ENCODE measurements at regions not wholly inside any gene's neighbourhood (a gene's known extent, or its start where the extent isn't known, plus 50 kb on each side); places are given as distances from the start of the nearest gene placed in this dataset.
"Not testable (repeated sequence)": the region's sequence is repeated elsewhere in the genome, so short reads cannot be mapped to it uniquely, and the experiment has no call there.

DNA sequence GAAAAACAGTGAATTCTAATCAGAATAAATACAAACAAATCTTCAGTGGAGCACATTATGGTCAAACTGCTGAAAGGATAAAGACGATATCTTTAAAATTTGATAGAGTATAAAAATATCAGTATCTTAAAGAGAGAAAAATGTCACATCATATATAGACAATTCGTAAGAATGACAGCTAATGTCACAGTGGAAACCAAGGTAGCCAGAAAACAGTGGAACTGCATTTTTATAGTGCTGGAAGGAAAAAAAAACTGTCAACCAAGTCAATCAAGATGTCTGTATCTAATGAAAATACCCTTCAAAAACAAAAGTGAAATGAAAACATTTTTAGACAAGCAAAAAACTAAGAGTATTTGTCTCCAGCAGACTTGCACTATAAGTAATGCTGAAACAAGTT is 73.4 kb upstream of the HMGXB4 start:
- Histone ChIP-seq H3K4me3 (ENCODE audit: insufficient read depth, low read depth, low read length) (no peak overlapping the region), H3K27me3 (ENCODE audit: insufficient read depth, low read length) (no peaks in the 10 kb centered on the region), H3K79me2 (ENCODE audit: insufficient read depth, low read length) (no peaks in the 10 kb centered on the region), H3K9me3 (ENCODE audit: insufficient read depth, low read depth, low read length) (no peaks in the 10 kb centered on the region), H3K9ac (ENCODE audit: low read length) (no peak overlapping the region), H3K4me2 (ENCODE audit: low read length) (no peak overlapping the region), H3K27ac (ENCODE audit: low read depth, low read length) (no peak overlapping the region), H3K36me3 (ENCODE audit: insufficient read depth, low read length) (no peaks in the 10 kb centered on the region), H4K20me1 (ENCODE audit: insufficient read depth, low read length) (no peaks in the 10 kb centered on the region), H3K4me1 (ENCODE audit: insufficient read depth, low read length) (no peaks in the 10 kb centered on the region), H2AFZ (ENCODE audit: low read depth, low read length) (no peak overlapping the region)
- DNase-seq (ENCODE audit: low read depth), result no peak
- Mint-ChIP-seq H3K27ac (ENCODE audit: unreplicated experiment) (no peak overlapping the region), H3K27me3 (ENCODE audit: low read depth, unreplicated experiment) (no peaks in the 10 kb centered on the region), H3K36me3 (ENCODE audit: low read depth, unreplicated experiment) (no peaks in the 10 kb centered on the region), H3K4me3 (ENCODE audit: unreplicated experiment) (no peak overlapping the region), H3K4me1 (ENCODE audit: low read depth, unreplicated experiment) (no peaks in the 10 kb centered on the region), H3K9me3 (ENCODE audit: unreplicated experiment) (peaks cover 3% of the 10 kb centered on the region)
- no peak for FAIRE-seq
- TF ChIP-seq EZH2 (IDR thresholded peaks at IDR 0.05; ENCODE audit: insufficient read depth, low read length), result no peak
- TF ChIP-seq, protein P1, sequence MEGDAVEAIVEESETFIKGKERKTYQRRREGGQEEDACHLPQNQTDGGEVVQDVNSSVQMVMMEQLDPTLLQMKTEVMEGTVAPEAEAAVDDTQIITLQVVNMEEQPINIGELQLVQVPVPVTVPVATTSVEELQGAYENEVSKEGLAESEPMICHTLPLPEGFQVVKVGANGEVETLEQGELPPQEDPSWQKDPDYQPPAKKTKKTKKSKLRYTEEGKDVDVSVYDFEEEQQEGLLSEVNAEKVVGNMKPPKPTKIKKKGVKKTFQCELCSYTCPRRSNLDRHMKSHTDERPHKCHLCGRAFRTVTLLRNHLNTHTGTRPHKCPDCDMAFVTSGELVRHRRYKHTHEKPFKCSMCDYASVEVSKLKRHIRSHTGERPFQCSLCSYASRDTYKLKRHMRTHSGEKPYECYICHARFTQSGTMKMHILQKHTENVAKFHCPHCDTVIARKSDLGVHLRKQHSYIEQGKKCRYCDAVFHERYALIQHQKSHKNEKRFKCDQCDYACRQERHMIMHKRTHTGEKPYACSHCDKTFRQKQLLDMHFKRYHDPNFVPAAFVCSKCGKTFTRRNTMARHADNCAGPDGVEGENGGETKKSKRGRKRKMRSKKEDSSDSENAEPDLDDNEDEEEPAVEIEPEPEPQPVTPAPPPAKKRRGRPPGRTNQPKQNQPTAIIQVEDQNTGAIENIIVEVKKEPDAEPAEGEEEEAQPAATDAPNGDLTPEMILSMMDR (IDR thresholded peaks at IDR 0.05; ENCODE audit: insufficient read depth, low read depth, low read length), result no peak

GRCh38 chr22:35186492-35186891 is 70.8 kb upstream of the HMGXB4 start:
- no peaks in the 10 kb centered on the region for H3K36me3 Mint-ChIP-seq (ENCODE audit: low read depth, unreplicated experiment)
- Histone ChIP-seq H2AFZ (ENCODE audit: low read depth, low read length) (no peak overlapping the region), H3K4me3 (ENCODE audit: insufficient read depth, low read depth, low read length) (no peak overlapping the region), H3K4me2 (ENCODE audit: low read length) (no peak overlapping the region), H3K27me3 (ENCODE audit: insufficient read depth, low read length) (no peaks in the 10 kb centered on the region), H4K20me1 (ENCODE audit: insufficient read depth, low read length) (no peaks in the 10 kb centered on the region), H3K4me1 (ENCODE audit: insufficient read depth, low read length) (no peaks in the 10 kb centered on the region), H3K9ac (ENCODE audit: low read length) (no peak overlapping the region), H3K9me3 (ENCODE audit: insufficient read depth, low read depth, low read length) (no peaks in the 10 kb centered on the region), H3K36me3 (ENCODE audit: insufficient read depth, low read length) (no peaks in the 10 kb centered on the region), H3K27ac (ENCODE audit: low read depth, low read length) (no peak overlapping the region), H3K79me2 (ENCODE audit: insufficient read depth, low read length) (no peaks in the 10 kb centered on the region)
- peaks cover 5% of the 10 kb centered on the region for H3K4me1 Mint-ChIP-seq (ENCODE audit: low read depth, unreplicated experiment)
- no peak overlapping the region for H3K27ac Mint-ChIP-seq (ENCODE audit: unreplicated experiment)
- no peak for TF ChIP-seq EZH2 (IDR thresholded peaks at IDR 0.05; ENCODE audit: insufficient read depth, low read length)
- TF ChIP-seq, protein P1 (IDR thresholded peaks at IDR 0.05; ENCODE audit: insufficient read depth, low read depth, low read length), result no peak
- DNase-seq (ENCODE audit: low read depth), result no peak
- H3K4me3 Mint-ChIP-seq (ENCODE audit: unreplicated experiment), result no peak overlapping the region
- no peaks in the 10 kb centered on the region for H3K27me3 Mint-ChIP-seq (ENCODE audit: low read depth, unreplicated experiment)
- peaks cover 9% of the 10 kb centered on the region for H3K9me3 Mint-ChIP-seq (ENCODE audit: unreplicated experiment)
- no peak for FAIRE-seq

DNA sequence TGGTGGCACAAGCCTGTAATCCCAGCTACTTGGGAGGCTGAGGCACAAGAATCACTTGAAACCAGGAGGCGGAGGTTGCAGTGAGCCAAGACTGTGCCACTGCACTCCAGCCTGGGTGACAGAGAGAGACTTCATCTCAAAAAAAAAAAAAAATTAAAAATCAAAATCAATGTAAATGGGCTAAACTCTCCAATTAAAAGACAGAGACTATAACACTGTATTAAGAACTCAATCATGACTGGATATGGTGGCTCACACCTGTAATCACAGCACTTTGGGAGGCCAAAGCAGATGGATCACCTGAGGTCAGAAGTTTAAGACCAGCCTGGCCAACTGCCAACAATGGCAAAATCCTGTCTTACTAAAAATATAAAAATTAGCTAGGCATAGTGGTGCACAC is 68.4 kb upstream of the HMGXB4 start:
- not testable (repeated sequence) for DNase-seq (ENCODE audit: low read depth); H3K36me3 ChIP-seq (ENCODE audit: insufficient read depth, low read length)

More for the DNA sequence above, 68.4 kb upstream of the HMGXB4 start:
- H3K4me2 ChIP-seq (ENCODE audit: low read length); H3K9me3 Mint-ChIP-seq (ENCODE audit: unreplicated experiment); H3K4me1 Mint-ChIP-seq (ENCODE audit: low read depth, unreplicated experiment); H3K27ac Mint-ChIP-seq (ENCODE audit: unreplicated experiment); FAIRE-seq; H3K4me3 ChIP-seq (ENCODE audit: insufficient read depth, low read depth, low read length); H3K79me2 ChIP-seq (ENCODE audit: insufficient read depth, low read length); H3K4me1 ChIP-seq (ENCODE audit: insufficient read depth, low read length); H3K27me3 ChIP-seq (ENCODE audit: insufficient read depth, low read length); H3K4me3 Mint-ChIP-seq (ENCODE audit: unreplicated experiment); H3K9ac ChIP-seq (ENCODE audit: low read length); H4K20me1 ChIP-seq (ENCODE audit: insufficient read depth, low read length); H2AFZ ChIP-seq (ENCODE audit: low read depth, low read length); H3K36me3 Mint-ChIP-seq (ENCODE audit: low read depth, unreplicated experiment); H3K27me3 Mint-ChIP-seq (ENCODE audit: low read depth, unreplicated experiment); H3K9me3 ChIP-seq (ENCODE audit: insufficient read depth, low read depth, low read length); H3K27ac ChIP-seq (ENCODE audit: low read depth, low read length): not testable (repeated sequence)

Data from astrocyte (in vitro differentiated cells and primary cell).